Ectodermal cell (in vitro differentiated cells): ENCODE measurements at regions not wholly inside any gene's neighbourhood (a gene's known extent, or its start where the extent isn't known, plus 50 kb on each side); places are given as distances from the start of the nearest gene placed in this dataset.
"Not testable (repeated sequence)": the region's sequence is repeated elsewhere in the genome, so short reads cannot be mapped to it uniquely, and the experiment has no call there.

Experiments
- H3K27ac ChIP-seq: 2 replicates; pipeline ENCODE4 v1.7.0; 2013; ENCODE audit warnings: mild to moderate bottlenecking, low read depth, low read length; ENCODE audit not compliant: insufficient read depth, poor library complexity, severe bottlenecking
- H3K27me3 ChIP-seq: 2 replicates; pipeline ENCODE4 v1.7.0; 2013; ENCODE audit warnings: mild to moderate bottlenecking, low read length; ENCODE audit not compliant: insufficient read depth, control insufficient read depth, poor library complexity, severe bottlenecking
- H3K36me3 ChIP-seq: one replicate; pipeline ENCODE4 v1.7.0; 2013; ENCODE audit warnings: low read length; ENCODE audit not compliant: control insufficient read depth, insufficient read depth
- H3K4me1 ChIP-seq: one replicate; pipeline ENCODE4 v1.7.0; 2013; ENCODE audit warnings: low read length; ENCODE audit not compliant: control insufficient read depth, insufficient read depth
- H3K4me3 ChIP-seq: 2 replicates; pipeline ENCODE4 v1.7.0; 2013; ENCODE audit warnings: low read depth, low read length, control low read depth; ENCODE audit not compliant: insufficient read depth
- H3K9me3 ChIP-seq: 2 replicates; pipeline ENCODE4 v1.7.0; 2013; ENCODE audit warnings: mild to moderate bottlenecking, low read length, moderate library complexity; ENCODE audit not compliant: control insufficient read depth
- WGBS, 2 experiments: methylation state at CpG; one replicate each; pipeline ENCODE4 v1.1.7; 2013; ENCODE audit warnings: missing lambda C conversion rate in 2 of 2; 5-methylcytosine and 5-hydroxymethylcytosine counted together

DNA sequence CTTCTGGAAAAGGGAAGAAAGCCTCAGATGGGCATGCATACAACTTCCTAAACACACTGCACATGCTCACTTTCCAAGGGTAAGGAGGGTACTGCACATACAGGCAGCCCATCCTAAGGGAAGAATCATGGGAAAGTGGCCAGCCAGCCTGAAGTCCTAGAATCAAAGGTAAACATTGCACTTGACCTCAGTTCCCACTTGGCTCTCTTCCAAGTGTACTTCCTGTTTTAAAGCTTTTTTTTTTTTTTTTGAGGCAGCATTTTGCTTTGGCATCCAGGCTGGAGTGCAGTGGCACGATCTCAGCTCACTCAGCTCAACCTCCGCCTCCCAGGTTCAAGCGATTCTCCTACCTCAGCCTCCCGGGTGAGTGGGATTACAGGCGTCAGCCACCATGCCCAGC is 225.3 kb upstream of the EPHA7 start:
- WGBS, 2 experiments: 93 to 94% methylated on average over 5 of the region's 5 CpGs
- Histone ChIP-seq H3K27ac (no peak overlapping the region), H3K27me3 (no peaks in the 10 kb centered on the region), H3K4me1 (no peaks in the 10 kb centered on the region), H3K4me3 (no peak overlapping the region), H3K9me3 (no peaks in the 10 kb centered on the region), H3K36me3 (no peaks in the 10 kb centered on the region)

- no peaks in the 10 kb centered on the region for H3K9me3 ChIP-seq
- H3K36me3 ChIP-seq: no peaks in the 10 kb centered on the region
- H3K4me3 ChIP-seq: no peak overlapping the region
- no peaks in the 10 kb centered on the region for H3K4me1 ChIP-seq
- H3K27ac ChIP-seq: no peak overlapping the region
- H3K27me3 ChIP-seq: no peaks in the 10 kb centered on the region
Observed at GRCh38 chr6:93639126-93639525, 219.8 kb upstream of the EPHA7 start.

DNA sequence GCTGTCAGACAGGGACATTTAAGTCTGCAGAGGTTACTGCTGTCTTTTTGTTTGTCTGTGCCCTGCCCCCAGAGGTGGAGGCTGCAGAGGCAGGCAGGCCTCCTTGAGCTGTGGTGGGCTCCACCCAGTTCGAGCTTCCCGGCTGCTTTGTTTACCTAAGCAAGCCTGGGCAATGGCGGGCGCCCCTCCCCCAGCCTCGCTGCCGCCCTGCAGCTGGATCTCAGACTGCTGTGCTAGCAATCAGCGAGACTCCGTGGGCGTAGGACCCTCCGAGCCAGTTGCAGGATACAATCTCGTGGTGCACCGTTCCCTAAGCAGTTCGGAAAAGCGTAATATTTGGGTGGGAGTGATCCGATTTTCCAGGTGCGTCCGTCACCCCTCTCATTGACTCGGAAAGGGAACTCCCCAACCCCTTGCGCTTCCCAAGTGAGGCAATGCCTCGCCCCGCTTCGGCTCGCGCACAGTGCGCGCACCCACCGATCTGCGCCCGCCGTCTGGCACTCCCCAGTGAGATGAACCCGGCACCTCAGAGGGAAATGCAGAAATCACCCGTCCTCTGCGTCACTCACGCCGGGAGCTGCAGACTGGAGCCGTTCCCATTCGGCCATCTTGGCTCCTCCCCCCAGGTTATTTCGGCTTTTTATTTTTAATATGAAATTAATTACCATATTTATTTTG is 217.8 kb upstream of the EPHA7 start:
- WGBS, 2 experiments: 90% methylated on average over 35 to 37 of the region's 38 CpGs
- H3K36me3 ChIP-seq, H3K27ac ChIP-seq, H3K27me3 ChIP-seq, H3K4me1 ChIP-seq, H3K9me3 ChIP-seq, H3K4me3 ChIP-seq: not testable (repeated sequence)

DNA sequence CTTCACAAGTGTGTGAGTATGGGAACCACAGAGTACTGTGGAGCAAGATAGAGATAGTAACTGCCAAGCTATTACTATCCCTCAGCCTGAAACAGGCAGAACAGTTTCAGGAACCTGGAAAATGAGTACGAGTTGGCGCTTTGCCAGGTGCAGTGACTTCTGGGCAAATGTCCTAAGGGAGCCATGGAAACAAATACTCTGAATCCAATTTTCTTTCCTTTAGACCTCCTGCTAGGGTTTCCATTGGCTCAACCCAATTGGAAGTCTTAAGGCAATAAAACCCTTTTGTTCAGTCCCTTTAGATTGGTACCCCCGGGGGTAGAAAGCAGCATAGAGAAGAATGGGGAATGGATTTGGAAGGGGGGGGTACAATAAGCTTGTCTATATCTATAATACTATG is 205.0 kb upstream of the EPHA7 start:
- no peaks in the 10 kb centered on the region for H3K36me3 ChIP-seq

GRCh38 chr6:93621442-93621841 is 202.1 kb upstream of the EPHA7 start:
- Histone ChIP-seq H3K4me1 (no peaks in the 10 kb centered on the region), H3K36me3 (no peaks in the 10 kb centered on the region), H3K27me3 (no peaks in the 10 kb centered on the region), H3K27ac (no peak overlapping the region), H3K9me3 (no peaks in the 10 kb centered on the region), H3K4me3 (no peak overlapping the region)
- 83 to 100% methylated on average over 1 of the region's 1 CpG for WGBS, 2 experiments

More for the DNA sequence above, 205.0 kb upstream of the EPHA7 start:
- no peaks in the 10 kb centered on the region for H3K9me3 ChIP-seq
- WGBS, 2 experiments: 69 to 77% methylated on average over 3 of the region's 3 CpGs
- no peaks in the 10 kb centered on the region for H3K27me3 ChIP-seq
- H3K4me1 ChIP-seq: no peaks in the 10 kb centered on the region
- no peak overlapping the region for H3K27ac ChIP-seq
- no peak overlapping the region for H3K4me3 ChIP-seq

DNA sequence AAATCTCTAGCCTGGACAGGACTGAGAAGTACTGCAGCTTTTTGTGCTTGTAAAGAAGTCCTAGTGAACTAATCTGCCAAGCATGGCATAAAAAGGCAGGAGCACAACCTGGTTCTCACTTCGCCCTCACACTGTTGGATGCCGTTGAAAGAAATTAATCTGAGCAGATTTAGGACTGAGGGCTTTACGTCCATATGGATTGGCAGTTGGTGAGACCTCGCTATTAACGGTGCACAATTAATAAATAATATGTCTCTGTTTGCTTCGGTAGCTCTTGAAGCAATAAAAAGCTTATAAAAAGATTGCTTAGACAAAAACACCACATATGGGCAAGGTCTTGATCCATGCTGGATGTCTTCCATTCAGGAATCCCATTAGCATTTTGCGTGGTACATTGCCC is 185.6 kb upstream of the EPHA7 start:
- no peaks in the 10 kb centered on the region for H3K36me3 ChIP-seq
- no peak overlapping the region for H3K27ac ChIP-seq
- no peaks in the 10 kb centered on the region for H3K4me1 ChIP-seq
- no peaks in the 10 kb centered on the region for H3K27me3 ChIP-seq
- H3K4me3 ChIP-seq: no peak overlapping the region
- H3K9me3 ChIP-seq: no peaks in the 10 kb centered on the region
- WGBS, 2 experiments: 90 to 95% methylated on average over 7 of the region's 7 CpGs

- Histone ChIP-seq H3K27me3 (no peaks in the 10 kb centered on the region), H3K4me1 (no peaks in the 10 kb centered on the region), H3K4me3 (no peak overlapping the region), H3K27ac (no peak overlapping the region), H3K36me3 (no peaks in the 10 kb centered on the region), H3K9me3 (no peaks in the 10 kb centered on the region)
- 88% methylated on average over 1 of the region's 1 CpG for WGBS, 2 experiments
Observed at GRCh38 chr6:93592417-93592816, 173.1 kb upstream of the EPHA7 start.

GRCh38 chr6:93586306-93586705 is 166.9 kb upstream of the EPHA7 start:
- no peaks in the 10 kb centered on the region for H3K27me3 ChIP-seq
- H3K9me3 ChIP-seq: no peaks in the 10 kb centered on the region
- WGBS, 2 experiments: 92% methylated on average over 1 of the region's 1 CpG; no CpG with 5 or more reads in 1 of the 2 experiments
- H3K27ac ChIP-seq: no peak overlapping the region
- H3K4me1 ChIP-seq: no peaks in the 10 kb centered on the region
- H3K4me3 ChIP-seq: no peak overlapping the region
- H3K36me3 ChIP-seq: no peaks in the 10 kb centered on the region

GRCh38 chr6:93584300-93584699 is 164.9 kb upstream of the EPHA7 start:
- Histone ChIP-seq H3K27me3 (no peaks in the 10 kb centered on the region), H3K4me3 (no peak overlapping the region), H3K36me3 (no peaks in the 10 kb centered on the region), H3K27ac (no peak overlapping the region), H3K4me1 (no peaks in the 10 kb centered on the region), H3K9me3 (no peaks in the 10 kb centered on the region)

DNA sequence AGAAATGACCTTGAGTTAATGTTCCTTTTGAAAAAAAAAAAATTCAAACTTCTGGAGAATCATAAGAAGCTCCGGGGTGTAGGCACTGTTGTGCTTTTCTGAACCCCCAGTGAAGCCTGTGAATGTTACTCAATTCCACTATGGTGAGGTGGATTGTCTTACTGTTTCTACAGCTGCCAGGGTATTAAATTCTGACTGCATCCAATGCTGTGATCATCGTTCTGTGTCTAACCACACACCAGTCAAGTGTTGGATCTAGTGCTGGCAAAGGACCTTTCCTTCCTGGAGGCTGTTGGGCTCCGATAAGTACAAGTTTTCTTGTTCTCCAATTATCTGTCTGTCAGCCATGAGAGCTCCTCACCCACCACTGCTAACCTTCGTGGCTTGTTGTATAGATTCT is 162.0 kb upstream of the EPHA7 start:
- WGBS, 2 experiments: 93 to 98% methylated on average over 4 of the region's 4 CpGs
- Histone ChIP-seq H3K4me3 (no peak overlapping the region), H3K36me3 (no peaks in the 10 kb centered on the region), H3K4me1 (no peaks in the 10 kb centered on the region), H3K9me3 (no peaks in the 10 kb centered on the region), H3K27ac (no peak overlapping the region), H3K27me3 (no peaks in the 10 kb centered on the region)

GRCh38 chr6:93580446-93580845 is 161.1 kb upstream of the EPHA7 start:
- H3K4me1 ChIP-seq: peaks cover 7% of the 10 kb centered on the region
- 70 to 74% methylated on average over 2 of the region's 2 CpGs for WGBS, 2 experiments
- no peak overlapping the region for H3K27ac ChIP-seq
- H3K9me3 ChIP-seq: no peaks in the 10 kb centered on the region
- H3K4me3 ChIP-seq: no peak overlapping the region
- no peaks in the 10 kb centered on the region for H3K27me3 ChIP-seq
- no peaks in the 10 kb centered on the region for H3K36me3 ChIP-seq
